ENCODE measurements at regions not wholly inside any gene's neighbourhood (a gene's known extent, or its start where the extent isn't known, plus 50 kb on each side); places are given as distances from the start of the nearest gene placed in this dataset.

GRCh38 chr4:119872371-119873016, 194.2 kb downstream of the MAD2L1 start:
- H3K27me3 Mint-ChIP-seq = no peaks in the 10 kb centered on the region

GRCh38 chr4:119870856-119871255, 195.8 kb downstream of the MAD2L1 start:
- no peaks in the 10 kb centered on the region for H3K4me1 Mint-ChIP-seq
- no peaks in the 10 kb centered on the region for H3K27me3 Mint-ChIP-seq
- no peak overlapping the region for H3K4me3 Mint-ChIP-seq
- no peak for ATAC-seq
- H3K27ac Mint-ChIP-seq = no peak overlapping the region
- H3K9me3 Mint-ChIP-seq = no peaks in the 10 kb centered on the region
- no peaks in the 10 kb centered on the region for H3K36me3 Mint-ChIP-seq

More at GRCh38 chr4:119872371-119873016, 194.2 kb downstream of the MAD2L1 start:
- H3K4me3 Mint-ChIP-seq = no peak overlapping the region
- H3K27ac Mint-ChIP-seq = no peak overlapping the region
- H3K36me3 Mint-ChIP-seq = no peaks in the 10 kb centered on the region
- H3K9me3 Mint-ChIP-seq = no peaks in the 10 kb centered on the region
- ATAC-seq = no peak
- no peaks in the 10 kb centered on the region for H3K4me1 Mint-ChIP-seq

- H3K9me3 Mint-ChIP-seq = no peaks in the 10 kb centered on the region
- H3K27me3 Mint-ChIP-seq = no peaks in the 10 kb centered on the region
- H3K27ac Mint-ChIP-seq = no peak overlapping the region
- no peak overlapping the region for H3K4me3 Mint-ChIP-seq
- no peak for ATAC-seq
- H3K4me1 Mint-ChIP-seq = no peaks in the 10 kb centered on the region
- no peaks in the 10 kb centered on the region for H3K36me3 Mint-ChIP-seq
Observed at GRCh38 chr4:119865789-119866188, 200.9 kb downstream of the MAD2L1 start.

GRCh38 chr4:119865389-119865788, 201.3 kb downstream of the MAD2L1 start:
- no peaks in the 10 kb centered on the region for H3K27me3 Mint-ChIP-seq
- no peak for ATAC-seq
- H3K4me3 Mint-ChIP-seq = no peak overlapping the region
- H3K36me3 Mint-ChIP-seq = no peaks in the 10 kb centered on the region
- no peaks in the 10 kb centered on the region for H3K4me1 Mint-ChIP-seq
- H3K9me3 Mint-ChIP-seq = no peaks in the 10 kb centered on the region
- H3K27ac Mint-ChIP-seq = no peak overlapping the region

- Mint-ChIP-seq H3K9me3 (no peaks in the 10 kb centered on the region), H3K27ac (no peak overlapping the region), H3K27me3 (no peaks in the 10 kb centered on the region), H3K4me1 (no peaks in the 10 kb centered on the region), H3K36me3 (no peaks in the 10 kb centered on the region), H3K4me3 (no peak overlapping the region)
- no peak for ATAC-seq
Observed at GRCh38 chr4:119861731-119862130, 204.9 kb downstream of the MAD2L1 start.

GRCh38 chr4:119858176-119858575, 208.5 kb downstream of the MAD2L1 start:
- Mint-ChIP-seq H3K27ac (no peak overlapping the region), H3K9me3 (no peaks in the 10 kb centered on the region), H3K27me3 (no peaks in the 10 kb centered on the region), H3K36me3 (no peaks in the 10 kb centered on the region), H3K4me3 (no peak overlapping the region), H3K4me1 (no peaks in the 10 kb centered on the region)
- no peak for ATAC-seq

- H3K36me3 Mint-ChIP-seq = no peaks in the 10 kb centered on the region
- no peak overlapping the region for H3K4me3 Mint-ChIP-seq
- H3K27ac Mint-ChIP-seq = no peak overlapping the region
- no peaks in the 10 kb centered on the region for H3K9me3 Mint-ChIP-seq
- ATAC-seq = no peak
- no peaks in the 10 kb centered on the region for H3K4me1 Mint-ChIP-seq
- H3K27me3 Mint-ChIP-seq = no peaks in the 10 kb centered on the region
Observed at GRCh38 chr4:119854364-119854763, 212.3 kb downstream of the MAD2L1 start.

- Mint-ChIP-seq H3K36me3 (no peaks in the 10 kb centered on the region), H3K9me3 (peaks cover 2% of the 10 kb centered on the region), H3K4me3 (no peak overlapping the region), H3K4me1 (no peaks in the 10 kb centered on the region), H3K27me3 (no peaks in the 10 kb centered on the region), H3K27ac (no peak overlapping the region)
- ATAC-seq = no peak
Observed at GRCh38 chr4:119851649-119852048, 215.0 kb downstream of the MAD2L1 start.

- no peak for ATAC-seq
- no peak overlapping the region for H3K4me3 Mint-ChIP-seq
- H3K4me1 Mint-ChIP-seq = no peaks in the 10 kb centered on the region
- no peaks in the 10 kb centered on the region for H3K27me3 Mint-ChIP-seq
- no peak overlapping the region for H3K27ac Mint-ChIP-seq
- H3K36me3 Mint-ChIP-seq = no peaks in the 10 kb centered on the region
- H3K9me3 Mint-ChIP-seq = peaks cover 6% of the 10 kb centered on the region
Observed at GRCh38 chr4:119841361-119841760, 212.8 kb upstream of the PDE5A start.

- Mint-ChIP-seq H3K27me3 (no peaks in the 10 kb centered on the region), H3K36me3 (no peaks in the 10 kb centered on the region), H3K4me1 (no peaks in the 10 kb centered on the region), H3K4me3 (no peak overlapping the region), H3K27ac (no peak overlapping the region), H3K9me3 (peaks cover 9% of the 10 kb centered on the region)
- no peak for ATAC-seq
Observed at GRCh38 chr4:119835613-119835910, 207.0 kb upstream of the PDE5A start.

- no peak overlapping the region for H3K4me3 Mint-ChIP-seq
- H3K4me1 Mint-ChIP-seq = no peaks in the 10 kb centered on the region
- no peaks in the 10 kb centered on the region for H3K36me3 Mint-ChIP-seq
- no peaks in the 10 kb centered on the region for H3K27me3 Mint-ChIP-seq
- H3K9me3 Mint-ChIP-seq = peaks cover 9% of the 10 kb centered on the region
- no peak for ATAC-seq
- H3K27ac Mint-ChIP-seq = no peak overlapping the region
Observed at GRCh38 chr4:119834906-119835612, 206.5 kb upstream of the PDE5A start.

- ATAC-seq = no peak
- H3K9me3 Mint-ChIP-seq = peaks cover 6% of the 10 kb centered on the region
- no peak overlapping the region for H3K27ac Mint-ChIP-seq
- H3K36me3 Mint-ChIP-seq = no peaks in the 10 kb centered on the region
- H3K4me1 Mint-ChIP-seq = no peaks in the 10 kb centered on the region
- H3K4me3 Mint-ChIP-seq = no peak overlapping the region
- no peaks in the 10 kb centered on the region for H3K27me3 Mint-ChIP-seq
Observed at GRCh38 chr4:119833611-119834010, 205.0 kb upstream of the PDE5A start.

GRCh38 chr4:119832776-119833175, 204.2 kb upstream of the PDE5A start:
- Mint-ChIP-seq H3K4me3 (no peak overlapping the region), H3K36me3 (no peaks in the 10 kb centered on the region), H3K27me3 (no peaks in the 10 kb centered on the region), H3K27ac (no peak overlapping the region), H3K4me1 (no peaks in the 10 kb centered on the region), H3K9me3 (peaks cover 5% of the 10 kb centered on the region)
- ATAC-seq = no peak

GRCh38 chr4:119829326-119829725, 200.7 kb upstream of the PDE5A start:
- Mint-ChIP-seq H3K4me1 (no peaks in the 10 kb centered on the region), H3K27ac (no peak overlapping the region), H3K4me3 (no peak overlapping the region), H3K9me3 (peaks cover 3% of the 10 kb centered on the region), H3K36me3 (no peaks in the 10 kb centered on the region), H3K27me3 (no peaks in the 10 kb centered on the region)
- ATAC-seq = no peak

GRCh38 chr4:119825696-119826095, 197.1 kb upstream of the PDE5A start:
- Mint-ChIP-seq H3K9me3 (no peaks in the 10 kb centered on the region), H3K27ac (no peak overlapping the region), H3K4me1 (no peaks in the 10 kb centered on the region), H3K4me3 (no peak overlapping the region), H3K27me3 (no peaks in the 10 kb centered on the region), H3K36me3 (no peaks in the 10 kb centered on the region)
- ATAC-seq = no peak

- H3K4me3 Mint-ChIP-seq = no peak overlapping the region
- H3K9me3 Mint-ChIP-seq = no peaks in the 10 kb centered on the region
- no peaks in the 10 kb centered on the region for H3K36me3 Mint-ChIP-seq
- no peak for ATAC-seq
- no peaks in the 10 kb centered on the region for H3K4me1 Mint-ChIP-seq
- no peaks in the 10 kb centered on the region for H3K27me3 Mint-ChIP-seq
- H3K27ac Mint-ChIP-seq = no peak overlapping the region
Observed at GRCh38 chr4:119823891-119824290, 195.3 kb upstream of the PDE5A start.
